GM19043 (cell line): ENCODE measurements at regions not wholly inside any gene's neighbourhood (a gene's known extent, or its start where the extent isn't known, plus 50 kb on each side); places are given as distances from the start of the nearest gene placed in this dataset.
"Not testable (repeated sequence)": the region's sequence is repeated elsewhere in the genome, so short reads cannot be mapped to it uniquely, and the experiment has no call there.

Experiments
- ATAC-seq: cut with Tn5 transposase; IDR thresholded peaks from one replicate; pipeline ENCODE4 v1.9.1; 2021; ENCODE audit warnings: low read depth; ENCODE audit not compliant: unreplicated experiment

- no peak for ATAC-seq
These were observed 114.3 kb upstream of the C16orf82 start for GRCh38 chr16:26952411-26952810.

GRCh38 chr16:26957283-26957859 is 109.4 kb upstream of the C16orf82 start:
- no peak for ATAC-seq

GRCh38 chr16:26959416-26960009 is 107.2 kb upstream of the C16orf82 start:
- ATAC-seq = no peak

DNA sequence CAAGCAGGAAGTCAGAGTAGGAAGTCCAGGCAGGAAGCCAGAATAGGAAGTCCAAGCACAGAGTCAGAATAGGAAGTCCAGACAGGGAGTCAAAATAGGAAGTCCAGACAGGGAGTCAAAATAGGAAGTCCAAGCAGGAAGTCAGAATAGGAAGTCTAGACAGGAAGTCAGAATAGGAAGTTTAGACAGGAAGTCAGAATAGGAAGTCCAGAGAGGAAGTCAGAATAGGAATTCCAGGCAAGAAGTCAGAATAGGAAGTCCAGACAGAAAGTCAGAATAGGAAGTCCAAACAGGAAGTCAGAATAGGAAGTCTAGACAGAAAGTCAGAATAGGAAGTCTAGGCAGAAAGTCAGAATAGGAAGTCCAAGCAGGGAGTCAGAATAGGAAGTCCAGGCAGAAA is 105.3 kb upstream of the C16orf82 start:
- no peak for ATAC-seq

DNA sequence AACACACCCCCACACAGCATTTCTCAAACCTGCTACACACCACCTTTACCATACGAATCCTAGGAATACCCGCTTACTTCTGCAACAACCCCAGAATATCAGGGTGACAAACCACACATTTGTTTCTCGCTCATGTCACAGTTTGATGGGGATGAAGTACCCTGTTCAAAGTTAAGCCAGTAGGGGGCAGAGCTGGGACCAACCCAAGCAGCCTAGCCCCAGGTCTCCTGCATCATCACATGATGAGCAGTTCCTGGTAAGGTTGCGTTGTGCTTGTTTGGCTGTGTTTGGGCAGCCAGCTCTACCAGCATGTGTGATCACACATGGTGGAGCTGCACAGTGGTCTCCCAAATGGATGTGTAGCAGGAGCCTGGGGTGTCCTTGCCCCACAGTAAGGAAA is 103.6 kb upstream of the C16orf82 start:
- ATAC-seq = no peak

DNA sequence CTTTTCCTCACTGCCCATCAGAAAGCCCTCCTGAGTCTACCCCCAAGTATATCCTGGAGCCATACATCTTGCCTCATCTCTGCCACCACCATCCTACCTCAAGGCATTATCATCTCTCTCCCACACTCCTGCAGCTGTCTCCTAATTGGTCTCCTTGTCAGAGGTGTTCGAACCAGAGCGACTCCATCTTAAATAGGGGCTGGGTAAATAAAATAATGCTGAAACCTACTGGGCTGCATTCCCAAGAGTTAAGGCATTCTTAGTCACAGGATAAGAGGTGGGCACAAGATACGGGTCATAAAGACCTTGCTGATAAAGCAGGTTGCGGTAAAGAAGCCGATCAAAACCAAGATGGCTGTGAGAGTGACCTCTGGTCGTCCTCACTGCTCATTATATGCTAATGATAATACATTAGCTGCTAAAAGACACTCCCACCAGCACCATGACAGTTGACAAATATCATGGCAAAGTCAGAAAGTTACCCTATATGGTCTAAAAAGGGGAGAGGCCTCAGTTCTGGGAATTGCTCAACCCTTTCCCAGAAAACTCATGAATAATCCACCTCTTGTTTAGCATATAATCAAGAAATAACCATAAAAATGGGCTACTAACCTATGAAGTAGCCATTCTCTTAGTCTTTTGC is 97.0 kb upstream of the C16orf82 start:
- ATAC-seq = no peak

- ATAC-seq = no peak
These were observed 96.4 kb upstream of the C16orf82 start for GRCh38 chr16:26970292-26970691.

DNA sequence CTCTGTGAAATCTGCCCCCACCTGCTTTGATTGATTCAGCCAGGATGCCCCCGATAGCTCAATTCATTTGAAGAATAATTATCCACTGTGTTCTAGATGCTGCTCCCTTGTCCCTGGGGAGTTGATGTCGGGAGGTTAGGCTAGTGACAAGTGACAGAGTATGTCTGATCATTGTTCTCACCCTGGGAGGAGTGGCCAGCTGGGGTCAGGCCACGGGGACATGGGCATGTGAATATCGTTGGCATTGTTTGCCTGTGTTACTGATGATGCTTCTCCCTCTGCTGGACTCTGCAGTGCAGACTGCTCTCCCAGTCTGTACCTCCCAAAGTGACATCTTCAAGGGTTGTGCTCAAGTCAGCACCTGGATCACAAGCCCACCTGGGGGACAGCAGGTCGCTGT is 89.9 kb upstream of the C16orf82 start:
- ATAC-seq = no peak

- ATAC-seq = no peak
These were observed 85.3 kb upstream of the C16orf82 start for GRCh38 chr16:26981266-26981938.

DNA sequence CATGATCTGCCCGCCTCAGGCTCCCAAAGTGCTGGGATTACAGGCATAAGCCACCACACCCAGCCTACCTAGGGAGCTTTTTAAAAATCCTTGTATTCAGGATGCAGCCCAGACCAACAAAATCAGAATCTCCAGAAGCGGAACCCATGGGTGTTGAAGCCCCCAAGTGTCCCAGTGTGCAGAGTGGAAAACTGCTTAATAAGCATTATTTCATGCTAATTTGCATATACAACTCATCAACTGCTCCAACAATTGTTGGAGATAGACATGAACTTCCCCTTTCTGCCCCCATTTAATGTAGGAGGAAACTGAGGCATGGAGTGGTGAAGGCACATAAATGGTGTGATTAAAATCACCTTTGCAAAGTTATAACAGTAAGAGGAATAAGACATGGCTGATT is 84.3 kb upstream of the C16orf82 start:
- ATAC-seq = no peak

DNA sequence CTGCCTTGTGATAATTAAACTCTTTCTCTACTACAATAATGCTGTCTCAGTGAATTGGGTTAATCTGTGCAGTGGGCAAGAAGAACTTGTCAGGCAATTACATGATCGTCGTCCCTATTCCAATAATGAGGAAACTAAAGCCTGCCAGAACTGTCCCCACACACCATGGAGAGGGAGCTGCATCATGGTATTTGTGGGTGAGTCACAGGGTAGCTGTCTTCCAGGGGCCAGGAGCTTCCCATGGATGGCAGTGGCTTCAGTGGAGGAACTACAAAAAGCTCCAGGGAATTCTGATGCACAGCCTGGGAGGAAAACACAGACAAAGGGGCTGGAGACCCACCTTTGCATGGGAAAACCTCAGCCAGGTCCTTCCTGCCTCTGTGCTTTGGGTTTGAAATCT is 83.3 kb upstream of the C16orf82 start:
- no peak for ATAC-seq

- no peak for ATAC-seq
These were observed 81.3 kb upstream of the C16orf82 start for GRCh38 chr16:26985100-26986065.

DNA sequence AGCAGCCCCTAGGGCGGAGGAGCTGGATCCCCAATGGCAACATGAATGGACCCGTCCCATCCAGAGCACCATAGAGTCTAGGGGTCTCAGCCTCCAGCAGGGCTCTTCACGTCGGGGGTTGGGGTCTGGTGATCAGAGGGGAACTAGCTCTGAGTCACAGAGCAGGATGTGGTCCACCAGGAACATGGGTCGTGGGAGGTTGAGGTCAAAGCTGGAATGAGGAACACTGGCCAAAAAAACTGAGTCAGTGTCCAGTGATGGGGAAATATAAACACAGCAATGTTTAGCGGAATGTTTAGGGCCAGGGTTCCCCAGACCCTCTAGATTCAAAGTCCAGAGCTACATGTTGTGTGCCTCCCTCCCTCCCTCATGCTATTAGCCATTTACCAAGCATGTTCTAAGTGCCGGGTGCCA is 79.1 kb upstream of the C16orf82 start:
- no peak for ATAC-seq

- no peak for ATAC-seq
These were observed 78.5 kb upstream of the C16orf82 start for GRCh38 chr16:26988186-26988585.

DNA sequence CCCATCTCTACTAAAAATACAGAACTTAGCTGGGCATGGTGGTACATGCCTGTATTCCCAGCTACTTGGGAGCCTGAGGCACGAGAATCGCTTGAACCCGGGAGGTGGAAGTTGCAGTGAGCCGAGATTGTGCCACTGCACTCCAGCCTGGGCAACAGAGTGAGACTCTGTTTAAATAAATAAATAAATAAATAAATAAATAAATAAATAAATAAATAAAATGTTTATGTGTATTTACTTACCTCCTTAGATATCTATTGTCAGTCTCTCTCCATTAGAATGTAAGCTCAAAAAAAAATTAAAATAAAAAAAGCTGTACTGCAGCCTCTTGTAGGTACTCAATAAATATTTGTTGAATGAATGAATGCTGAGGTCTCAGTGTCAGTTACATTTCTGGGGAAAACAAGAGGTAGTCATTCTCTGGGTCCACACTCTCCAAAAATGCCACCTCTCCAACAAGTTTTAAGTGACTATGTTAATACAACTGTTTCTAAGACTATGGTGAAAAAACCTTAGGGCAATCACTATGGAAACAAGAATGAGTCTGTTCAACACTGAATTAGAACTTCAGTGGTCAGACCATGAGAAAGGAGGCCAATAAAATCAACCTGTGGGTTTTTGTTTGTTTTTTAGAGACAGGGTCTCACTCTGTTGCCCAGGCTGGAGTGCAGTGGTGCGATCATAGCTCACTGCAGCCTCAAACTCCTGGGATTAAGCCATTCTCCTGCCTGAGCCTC is 76.2 kb upstream of the C16orf82 start:
- ATAC-seq = not testable (repeated sequence)

DNA sequence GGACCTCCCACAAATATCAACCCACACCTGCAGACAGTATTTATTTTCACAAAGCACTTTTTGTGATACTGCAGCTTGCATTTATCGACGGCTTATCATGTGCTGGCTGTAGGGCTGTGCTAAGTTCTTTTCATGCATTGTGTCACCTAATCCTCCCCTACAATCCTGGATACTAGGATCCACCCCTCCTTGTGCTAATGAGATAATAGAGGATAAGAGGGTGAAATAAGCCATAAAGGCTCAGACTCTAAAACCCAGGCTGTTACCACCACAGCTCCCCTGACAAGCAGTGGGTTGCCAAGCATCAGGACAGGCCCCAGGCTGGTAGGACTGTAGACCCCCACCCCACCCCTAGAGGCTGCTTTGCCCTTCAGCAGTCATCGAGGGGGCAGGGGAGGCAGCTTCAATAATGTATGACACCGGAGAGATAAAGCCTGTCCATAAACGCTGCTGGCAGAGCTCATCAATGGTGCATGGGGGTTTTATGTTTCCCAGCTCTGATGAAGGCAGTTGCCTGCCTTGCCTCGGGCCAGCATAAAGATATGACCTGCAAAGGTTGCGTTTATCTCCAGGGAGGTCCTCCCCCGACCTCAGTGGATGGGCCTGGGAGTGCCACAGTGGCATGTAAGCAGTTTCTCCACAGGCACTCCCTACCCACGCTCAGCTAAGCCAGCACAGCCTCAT is 73.9 kb upstream of the C16orf82 start:
- no peak for ATAC-seq

- no peak for ATAC-seq
These were observed 73.2 kb upstream of the C16orf82 start for GRCh38 chr16:26993511-26993910.

GRCh38 chr16:26993963-26994362 is 72.8 kb upstream of the C16orf82 start:
- ATAC-seq = no peak

DNA sequence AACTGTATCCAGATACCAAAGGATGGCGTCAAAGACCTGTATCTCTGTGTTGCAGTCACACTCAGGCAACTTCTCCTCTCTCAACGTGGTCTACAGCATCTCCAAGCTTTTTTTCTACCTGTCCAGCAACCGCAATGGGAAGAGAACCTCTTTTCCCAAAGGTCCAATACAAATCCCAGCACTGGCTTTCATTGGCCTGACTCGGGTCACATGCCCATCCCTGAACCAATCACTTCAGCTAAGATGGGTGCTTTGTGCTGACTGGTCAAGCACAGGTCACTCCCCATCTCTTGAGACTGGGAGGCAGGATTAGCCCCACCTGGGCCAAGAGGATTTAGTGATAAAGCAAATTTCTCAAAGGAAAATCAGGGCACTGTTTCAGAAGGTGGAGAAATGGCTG is 71.2 kb upstream of the C16orf82 start:
- no peak for ATAC-seq
